Endothelial cell of umbilical vein (primary cell): ENCODE measurements at regions not wholly inside any gene's neighbourhood (a gene's known extent, or its start where the extent isn't known, plus 50 kb on each side); places are given as distances from the start of the nearest gene placed in this dataset.
"Not testable (repeated sequence)": the region's sequence is repeated elsewhere in the genome, so short reads cannot be mapped to it uniquely, and the experiment has no call there.

Source experiments
- FOS ChIP-seq: IDR thresholded peaks from 2 replicates; pipeline ENCODE4 v1.6.1; 2011; ENCODE audit warnings: mild to moderate bottlenecking, low read length, moderate library complexity, borderline replicate concordance; ENCODE audit not compliant: insufficient read depth
- POLR2A ChIP-seq: IDR thresholded peaks from 2 replicates; pipeline ENCODE4 v1.6.1; 2012; ENCODE audit warnings: low read depth, mild to moderate bottlenecking, control low read depth, low read length
- TF ChIP-seq, protein P1 (sequence below), 2 donors: IDR thresholded peaks; 1 replicate in 1 of 2; 2 replicates in 1 of 2; pipeline ENCODE4 v1.5.1; 2011; ENCODE audit warnings: low read length in 2 of 2, mild to moderate bottlenecking in 2 of 2, moderate library complexity in 2 of 2, control low read depth in 1 of 2, inconsistent platforms in 1 of 2, low read depth in 1 of 2; ENCODE audit not compliant: insufficient read depth in 1 of 2; ENCODE audit errors: extremely low read depth in 1 of 2

DNA sequence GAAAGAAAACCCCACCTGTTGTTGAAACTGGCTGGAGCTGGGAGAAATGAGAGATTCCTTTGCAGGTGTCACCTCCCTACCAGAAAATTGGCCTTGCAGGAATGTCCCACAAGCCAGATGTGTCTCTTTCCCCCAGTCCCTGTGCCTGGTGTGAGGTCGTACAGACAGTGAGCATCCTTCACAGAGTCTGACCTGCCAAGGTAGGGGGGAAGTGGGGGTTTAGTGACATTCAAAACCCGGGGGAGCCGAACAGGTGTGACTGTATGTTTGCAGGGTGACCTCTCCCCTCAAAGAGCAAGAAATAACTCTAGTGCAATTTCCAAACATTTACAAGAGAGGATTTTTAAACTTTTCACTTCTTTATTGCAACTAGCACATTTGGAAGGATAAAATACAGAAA is 117.7 kb upstream of the SULF2 start:
- TF ChIP-seq, protein P1, sequence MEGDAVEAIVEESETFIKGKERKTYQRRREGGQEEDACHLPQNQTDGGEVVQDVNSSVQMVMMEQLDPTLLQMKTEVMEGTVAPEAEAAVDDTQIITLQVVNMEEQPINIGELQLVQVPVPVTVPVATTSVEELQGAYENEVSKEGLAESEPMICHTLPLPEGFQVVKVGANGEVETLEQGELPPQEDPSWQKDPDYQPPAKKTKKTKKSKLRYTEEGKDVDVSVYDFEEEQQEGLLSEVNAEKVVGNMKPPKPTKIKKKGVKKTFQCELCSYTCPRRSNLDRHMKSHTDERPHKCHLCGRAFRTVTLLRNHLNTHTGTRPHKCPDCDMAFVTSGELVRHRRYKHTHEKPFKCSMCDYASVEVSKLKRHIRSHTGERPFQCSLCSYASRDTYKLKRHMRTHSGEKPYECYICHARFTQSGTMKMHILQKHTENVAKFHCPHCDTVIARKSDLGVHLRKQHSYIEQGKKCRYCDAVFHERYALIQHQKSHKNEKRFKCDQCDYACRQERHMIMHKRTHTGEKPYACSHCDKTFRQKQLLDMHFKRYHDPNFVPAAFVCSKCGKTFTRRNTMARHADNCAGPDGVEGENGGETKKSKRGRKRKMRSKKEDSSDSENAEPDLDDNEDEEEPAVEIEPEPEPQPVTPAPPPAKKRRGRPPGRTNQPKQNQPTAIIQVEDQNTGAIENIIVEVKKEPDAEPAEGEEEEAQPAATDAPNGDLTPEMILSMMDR (IDR thresholded peaks at IDR 0.05; ENCODE audit: extremely low read depth in 1 of 2, insufficient read depth in 1 of 2, low read depth in 1 of 2, low read length in 2 of 2) = not testable (repeated sequence)
- TF ChIP-seq FOS, POLR2A: not testable (repeated sequence)
